Kidney tubule cell (primary cell): ENCODE measurements at regions not wholly inside any gene's neighbourhood (a gene's known extent, or its start where the extent isn't known, plus 50 kb on each side); places are given as distances from the start of the nearest gene placed in this dataset.

Experiments
- DNase-seq: peaks from one replicate; pipeline ENCODE4 v3.0.0-alpha.2; 2018; ENCODE audit warnings: low spot score

GRCh38 chr17:34776456-34777443 is 184.5 kb downstream of the CCT6B start:
- DNase-seq, result no peak

- DNase-seq, result no peak
Observed at GRCh38 chr17:34773036-34773435, 188.2 kb downstream of the CCT6B start.

GRCh38 chr17:34771891-34772290 is 189.4 kb downstream of the CCT6B start:
- no peak for DNase-seq

- no peak for DNase-seq
Observed at GRCh38 chr17:34770586-34770985, 190.7 kb downstream of the CCT6B start.

GRCh38 chr17:34769899-34770298 is 190.5 kb downstream of the TMEM132E start:
- DNase-seq, result no peak

DNA sequence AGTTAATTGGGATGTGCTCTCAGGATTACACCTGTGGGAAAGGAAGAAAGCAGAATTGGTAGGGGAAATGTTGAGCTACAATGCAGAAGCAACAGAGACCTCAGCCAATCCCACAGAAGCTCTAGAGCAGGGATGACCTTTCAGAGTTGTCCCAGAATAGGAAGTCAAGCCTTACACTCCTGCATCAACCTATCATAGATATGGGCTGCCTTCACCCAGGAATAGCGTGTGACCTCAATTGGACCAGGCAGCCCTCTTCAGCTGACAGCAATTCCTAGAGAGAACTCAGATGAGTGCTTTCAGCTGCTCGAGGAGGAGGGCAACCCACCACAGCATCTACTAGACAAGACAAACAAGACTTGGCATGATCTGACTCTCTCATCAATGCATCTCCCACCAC is 189.7 kb downstream of the TMEM132E start:
- DNase-seq, result no peak

- DNase-seq, result no peak
Observed at GRCh38 chr17:34765291-34765690, 185.9 kb downstream of the TMEM132E start.

GRCh38 chr17:34764716-34765115 is 185.3 kb downstream of the TMEM132E start:
- DNase-seq, result no peak

- DNase-seq, result peak; percentile 51
Observed at GRCh38 chr17:34763728-34764665, 184.6 kb downstream of the TMEM132E start.

DNA sequence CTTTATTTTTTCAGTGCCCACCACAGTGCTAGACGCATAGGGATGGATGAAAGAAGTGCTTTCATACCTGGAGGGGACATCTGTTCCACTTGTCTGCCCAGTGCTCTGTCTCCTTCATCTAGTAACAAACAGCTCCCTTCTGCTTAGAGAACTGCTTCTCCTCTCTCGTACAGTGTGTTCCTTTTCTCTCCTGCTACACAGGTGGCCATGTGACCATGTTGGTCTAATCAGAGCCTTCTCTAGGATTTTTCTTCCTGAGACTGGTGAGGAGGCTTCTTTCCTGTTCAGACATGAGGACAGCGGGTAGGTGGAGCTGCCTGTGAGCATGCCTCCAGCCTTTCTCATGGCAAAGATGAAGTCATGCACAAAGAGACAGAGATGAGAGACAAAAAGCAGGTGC is 182.7 kb downstream of the TMEM132E start:
- DNase-seq, result no peak

- DNase-seq, result no peak
Observed at GRCh38 chr17:34761646-34762045, 182.3 kb downstream of the TMEM132E start.

- DNase-seq, result no peak
Observed at GRCh38 chr17:34760931-34761495, 181.6 kb downstream of the TMEM132E start.

GRCh38 chr17:34758718-34759117 is 179.3 kb downstream of the TMEM132E start:
- DNase-seq, result no peak

- no peak for DNase-seq
Observed at GRCh38 chr17:34758316-34758715, 178.9 kb downstream of the TMEM132E start.

DNA sequence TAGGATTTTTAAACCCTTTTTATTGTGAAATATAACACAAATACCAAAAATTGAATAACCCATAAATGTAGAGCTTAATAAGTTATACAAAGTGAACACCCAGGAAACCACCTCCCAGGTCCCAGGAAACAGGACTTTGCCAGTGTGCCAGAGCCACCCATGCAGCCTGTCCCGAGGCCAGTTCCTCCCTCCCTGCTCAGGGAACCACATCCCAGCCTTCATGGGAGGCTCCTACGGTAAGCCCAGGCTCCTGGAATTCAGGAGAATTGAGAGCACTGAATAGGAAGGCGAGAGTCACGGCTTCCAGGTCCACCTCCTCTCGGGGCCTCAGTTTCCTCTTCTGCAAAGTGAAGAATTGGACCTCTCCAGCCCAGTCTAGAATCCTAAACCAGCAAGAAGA is 178.2 kb downstream of the TMEM132E start:
- DNase-seq, result no peak

DNA sequence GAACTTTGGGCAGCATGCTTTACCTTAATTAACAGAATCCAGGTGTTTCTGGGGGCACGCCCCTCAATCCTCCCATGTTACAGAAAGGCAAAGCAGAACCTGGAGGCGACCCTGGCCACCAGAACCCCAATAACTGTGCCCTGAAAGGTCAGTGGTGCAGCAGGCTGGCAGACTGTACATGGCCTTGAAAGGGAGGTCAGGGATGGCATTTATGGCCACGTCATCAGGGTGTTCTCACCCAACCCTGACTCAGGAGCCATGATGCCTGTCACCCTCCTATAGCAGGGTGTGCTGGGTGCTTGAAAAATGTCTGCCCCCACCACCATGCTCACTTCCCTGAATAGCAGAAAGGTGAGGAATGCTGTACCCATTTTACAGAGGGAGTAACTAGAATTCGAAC is 177.7 kb downstream of the TMEM132E start:
- DNase-seq, result no peak

GRCh38 chr17:34756637-34757021 is 177.2 kb downstream of the TMEM132E start:
- peak; percentile 37 for DNase-seq

- no peak for DNase-seq
Observed at GRCh38 chr17:34755981-34756636, 176.7 kb downstream of the TMEM132E start.

DNA sequence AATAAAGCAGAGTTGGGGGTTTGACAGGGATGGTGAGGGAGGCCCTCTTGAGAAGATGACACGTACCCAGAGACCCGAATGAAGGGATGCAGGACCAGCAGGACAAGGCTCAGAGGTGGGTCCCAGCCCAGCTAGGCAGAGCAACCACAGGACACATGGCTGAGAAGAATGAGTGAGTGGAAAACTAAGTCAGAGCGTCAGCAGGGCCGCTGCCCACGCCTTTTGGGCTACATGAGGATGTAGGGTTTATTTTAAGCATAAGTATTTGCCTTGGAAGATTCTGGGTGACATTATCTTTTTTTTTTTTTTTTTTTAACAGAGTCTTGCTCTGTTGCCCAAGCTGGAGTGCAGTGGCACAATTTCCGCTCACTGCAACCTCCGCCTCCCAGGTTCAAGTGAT is 176.0 kb downstream of the TMEM132E start:
- DNase-seq, result no peak

DNA sequence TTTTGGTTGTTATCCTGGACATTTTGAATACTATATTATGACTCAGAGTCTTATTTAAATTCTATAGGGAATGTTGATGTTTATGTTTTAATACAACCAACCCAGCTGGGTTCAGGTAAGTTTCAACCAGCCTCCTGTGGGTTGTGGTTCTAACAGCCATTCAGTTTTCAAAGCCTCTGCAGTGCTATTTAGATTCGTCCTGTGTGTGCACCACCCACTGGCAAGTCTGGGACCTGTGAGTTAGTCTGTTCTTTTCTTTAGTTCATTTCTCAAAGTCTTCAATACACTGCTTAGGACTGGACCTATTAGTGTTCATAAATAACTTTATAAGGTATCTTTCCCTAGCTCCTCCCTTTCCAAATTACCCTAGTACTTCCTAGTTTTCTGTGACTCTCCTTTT is 170.6 kb downstream of the TMEM132E start:
- DNase-seq, result no peak

GRCh38 chr17:34741967-34742366 is 162.6 kb downstream of the TMEM132E start:
- DNase-seq, result no peak
